ENCODE measurements at regions not wholly inside any gene's neighbourhood (a gene's known extent, or its start where the extent isn't known, plus 50 kb on each side); places are given as distances from the start of the nearest gene placed in this dataset.

DNA sequence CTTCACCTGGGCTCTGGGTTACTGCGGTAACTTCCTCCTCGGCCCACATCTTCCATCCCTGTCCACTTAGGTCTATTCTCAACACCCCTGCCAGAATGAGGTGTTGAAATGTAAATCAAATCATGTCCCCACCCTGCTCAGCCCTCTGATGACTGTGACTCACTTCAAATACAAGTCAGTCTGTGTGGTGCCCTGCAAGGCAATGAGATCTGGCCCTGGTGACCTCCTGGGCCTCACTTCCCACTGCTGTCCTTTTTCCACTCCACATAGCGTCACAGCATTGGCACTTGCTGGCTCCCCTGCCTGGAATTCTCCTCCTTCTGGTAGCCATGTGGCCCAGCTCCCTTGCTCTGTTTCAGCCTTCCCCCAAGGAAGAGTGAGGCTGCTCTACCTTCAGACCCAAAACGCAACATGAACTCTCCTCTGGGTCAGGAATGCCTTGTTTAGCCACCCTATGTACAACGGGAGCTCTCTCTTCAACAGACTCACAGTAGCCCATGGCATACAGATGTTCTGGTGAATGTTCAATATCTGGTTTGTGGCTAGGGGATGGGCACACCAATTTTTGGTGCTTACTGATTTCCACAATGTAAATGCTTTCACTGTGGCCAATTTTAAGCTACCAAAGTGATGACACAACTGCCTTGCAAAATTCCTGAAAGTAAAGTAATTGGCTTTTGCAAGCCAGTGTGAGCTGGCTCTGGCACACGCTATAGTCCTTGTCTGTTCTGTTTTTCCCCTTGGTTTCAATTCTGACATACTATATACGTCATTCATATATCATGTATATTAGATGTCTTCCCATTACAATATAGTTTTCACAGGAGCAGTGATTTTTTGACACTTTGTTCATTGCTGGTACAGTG lies 550.3 kb upstream of the HS6ST1 start:
- Mint-ChIP-seq H3K9me3 (peaks cover 0 to 2% (median 0%) of the 10 kb centered on the region in 7 donors), H3K27ac (no peak overlapping the region), H3K36me3 (no peaks in the 10 kb centered on the region), H3K4me1 (no peaks in the 10 kb centered on the region), H3K27me3 (peaks cover 4% of the 10 kb centered on the region), H3K4me3 (no peak overlapping the region)
- ATAC-seq (ENCODE audit: low read depth in 2 of 2) (no peak), DNase-seq (no peak)
- Histone ChIP-seq H3K4me3 (ENCODE audit: low read depth, low read length) (no peak overlapping the region), H3K36me3 (ENCODE audit: control insufficient read depth, insufficient read depth, low read length) (no peaks in the 10 kb centered on the region), H3K27me3 (ENCODE audit: control insufficient read depth, insufficient read depth, low read length) (no peaks in the 10 kb centered on the region), H3K27ac (ENCODE audit: insufficient read depth, low read length, poor library complexity, severe bottlenecking) (no peak overlapping the region), H3K4me1 (ENCODE audit: control insufficient read depth, insufficient read depth, low read length, poor library complexity, severe bottlenecking) (no peaks in the 10 kb centered on the region), H3K9me3 (ENCODE audit: control insufficient read depth in 2 of 2, low read length in 2 of 2) (no peaks in the 10 kb centered on the region)

DNA sequence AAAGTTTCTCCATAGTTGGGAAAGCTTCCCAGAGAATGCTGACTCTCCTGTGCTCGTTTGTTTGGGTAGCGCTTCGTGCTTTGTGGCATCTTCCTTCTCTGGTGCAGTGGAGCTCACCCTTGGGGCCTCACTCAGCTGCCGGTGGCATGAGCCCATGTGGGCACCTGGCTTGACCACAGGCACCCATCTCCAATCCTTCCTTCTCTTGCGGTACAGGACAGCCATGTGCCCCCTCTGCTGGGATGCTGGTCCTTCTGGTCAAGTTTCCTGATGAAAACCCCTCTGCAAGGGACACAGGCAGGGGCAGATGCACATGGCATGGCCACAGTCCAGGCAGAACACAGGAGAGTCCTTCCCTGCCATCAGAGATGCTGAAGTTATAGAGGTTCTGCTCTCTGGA lies 555.9 kb upstream of the HS6ST1 start:
- no peak overlapping the region for H3K4me3 ChIP-seq (ENCODE audit: low read depth, low read length)
- no peaks in the 10 kb centered on the region for H3K9me3 ChIP-seq (ENCODE audit: control insufficient read depth in 2 of 2, low read length in 2 of 2)
- no peaks in the 10 kb centered on the region for H3K36me3 ChIP-seq (ENCODE audit: control insufficient read depth, insufficient read depth, low read length)
- Mint-ChIP-seq H3K27me3 (peaks cover 9% of the 10 kb centered on the region), H3K9me3 (peaks cover 0 to 5% (median 0%) of the 10 kb centered on the region in 7 donors), H3K4me3 (no peak overlapping the region), H3K27ac (no peak overlapping the region), H3K36me3 (no peaks in the 10 kb centered on the region), H3K4me1 (no peaks in the 10 kb centered on the region)
- H3K27ac ChIP-seq (ENCODE audit: insufficient read depth, low read length, poor library complexity, severe bottlenecking): no peak overlapping the region
- ATAC-seq (ENCODE audit: low read depth in 2 of 2): no peak
- H3K4me1 ChIP-seq (ENCODE audit: control insufficient read depth, insufficient read depth, low read length, poor library complexity, severe bottlenecking): no peaks in the 10 kb centered on the region
- no peak for DNase-seq
- no peaks in the 10 kb centered on the region for H3K27me3 ChIP-seq (ENCODE audit: control insufficient read depth, insufficient read depth, low read length)

DNA sequence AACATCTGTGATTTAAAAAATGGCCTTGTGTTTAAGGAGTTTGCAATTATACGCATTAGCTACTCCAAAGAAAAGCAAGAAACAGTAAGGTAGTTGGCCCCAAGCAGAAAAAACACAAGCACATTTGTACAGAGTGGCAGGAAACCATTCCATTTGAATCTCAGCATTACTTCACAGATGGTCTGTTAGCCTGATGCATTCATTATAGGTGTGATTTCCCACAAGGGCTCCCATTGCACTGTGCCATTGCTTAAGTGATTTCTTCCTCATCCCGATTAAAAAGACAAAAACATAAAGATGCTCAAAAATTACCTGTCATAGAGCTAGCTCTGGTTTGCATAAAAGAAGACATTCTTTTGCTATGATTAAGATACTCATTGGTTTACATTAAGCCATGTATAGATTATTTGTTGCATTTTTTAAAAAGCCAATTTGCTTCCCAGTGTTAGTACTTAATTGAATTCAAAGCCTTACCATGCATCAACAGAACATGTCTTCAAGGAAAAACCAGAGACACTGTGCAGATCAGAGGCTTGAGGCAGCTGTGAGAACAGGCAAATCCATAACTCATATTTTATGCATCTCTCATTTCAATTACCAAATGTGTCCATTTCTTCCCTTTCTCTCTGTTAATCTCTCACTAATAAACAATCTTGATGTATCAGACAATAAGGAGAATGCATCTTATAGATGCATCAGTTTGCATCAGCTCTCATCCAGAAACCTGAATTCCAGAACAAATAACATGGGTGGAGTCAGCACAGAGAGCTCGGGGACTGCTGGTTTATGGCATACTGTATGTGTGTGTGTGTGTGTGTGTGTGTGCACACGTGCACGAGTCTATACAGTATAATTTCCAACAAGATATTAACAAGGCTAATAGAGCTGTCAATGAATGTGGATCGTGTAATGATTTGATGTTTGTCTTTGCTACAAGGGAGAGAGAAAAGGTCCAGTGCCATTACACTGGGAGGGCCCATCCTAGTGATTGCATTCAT lies 558.6 kb upstream of the HS6ST1 start:
- no peaks in the 10 kb centered on the region for H3K4me1 Mint-ChIP-seq
- ATAC-seq (ENCODE audit: low read depth in 2 of 2): no peak

DNA sequence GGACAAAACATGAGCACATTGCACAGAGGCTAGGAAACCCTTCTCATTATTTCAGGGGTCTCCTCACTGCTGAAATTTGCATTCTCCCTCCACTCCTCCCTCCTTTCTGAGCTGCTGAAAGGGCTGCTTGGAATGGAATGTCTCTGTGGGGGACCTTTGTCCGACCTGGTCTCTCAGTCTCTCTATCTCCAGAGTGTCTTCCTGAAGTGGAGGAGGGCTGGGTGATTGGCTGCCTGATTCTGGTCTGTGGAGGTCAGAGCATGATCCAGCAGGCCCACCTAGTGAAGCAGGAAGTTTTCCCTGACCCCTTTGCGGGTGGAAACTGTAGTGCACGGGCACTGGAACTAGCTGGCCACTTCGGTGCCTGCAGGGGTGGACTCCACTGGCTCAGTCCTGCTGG lies 560.5 kb upstream of the HS6ST1 start:
- H3K27ac ChIP-seq (ENCODE audit: insufficient read depth, low read length, poor library complexity, severe bottlenecking): no peak overlapping the region
- Mint-ChIP-seq H3K36me3 (no peaks in the 10 kb centered on the region), H3K27me3 (peaks cover 5% of the 10 kb centered on the region), H3K4me1 (no peaks in the 10 kb centered on the region), H3K9me3 (peaks cover 0 to 10% (median 0%) of the 10 kb centered on the region in 7 donors), H3K4me3 (no peak overlapping the region), H3K27ac (no peak overlapping the region)
- H3K9me3 ChIP-seq (ENCODE audit: control insufficient read depth in 2 of 2, low read length in 2 of 2): no peaks in the 10 kb centered on the region
- H3K27me3 ChIP-seq (ENCODE audit: control insufficient read depth, insufficient read depth, low read length): no peaks in the 10 kb centered on the region
- DNase-seq (no peak), ATAC-seq (ENCODE audit: low read depth in 2 of 2) (no peak)
- no peaks in the 10 kb centered on the region for H3K36me3 ChIP-seq (ENCODE audit: control insufficient read depth, insufficient read depth, low read length)
- H3K4me3 ChIP-seq (ENCODE audit: low read depth, low read length): no peak overlapping the region
- no peaks in the 10 kb centered on the region for H3K4me1 ChIP-seq (ENCODE audit: control insufficient read depth, insufficient read depth, low read length, poor library complexity, severe bottlenecking)

More for the DNA sequence above, 558.6 kb upstream of the HS6ST1 start:
- no peaks in the 10 kb centered on the region for H3K36me3 Mint-ChIP-seq
- Histone ChIP-seq H3K27ac (ENCODE audit: insufficient read depth, low read length, poor library complexity, severe bottlenecking) (no peak overlapping the region), H3K4me1 (ENCODE audit: control insufficient read depth, insufficient read depth, low read length, poor library complexity, severe bottlenecking) (no peaks in the 10 kb centered on the region), H3K9me3 (ENCODE audit: control insufficient read depth in 2 of 2, low read length in 2 of 2) (no peaks in the 10 kb centered on the region), H3K27me3 (ENCODE audit: control insufficient read depth, insufficient read depth, low read length) (no peaks in the 10 kb centered on the region), H3K4me3 (ENCODE audit: low read depth, low read length) (no peak overlapping the region), H3K36me3 (ENCODE audit: control insufficient read depth, insufficient read depth, low read length) (no peaks in the 10 kb centered on the region)
- no peak overlapping the region for H3K4me3 Mint-ChIP-seq
- H3K27me3 Mint-ChIP-seq: peaks cover 9% of the 10 kb centered on the region
- DNase-seq: no peak
- H3K27ac Mint-ChIP-seq: no peak overlapping the region
- peaks cover 0 to 10% (median 0%) of the 10 kb centered on the region in 7 donors for H3K9me3 Mint-ChIP-seq

DNA sequence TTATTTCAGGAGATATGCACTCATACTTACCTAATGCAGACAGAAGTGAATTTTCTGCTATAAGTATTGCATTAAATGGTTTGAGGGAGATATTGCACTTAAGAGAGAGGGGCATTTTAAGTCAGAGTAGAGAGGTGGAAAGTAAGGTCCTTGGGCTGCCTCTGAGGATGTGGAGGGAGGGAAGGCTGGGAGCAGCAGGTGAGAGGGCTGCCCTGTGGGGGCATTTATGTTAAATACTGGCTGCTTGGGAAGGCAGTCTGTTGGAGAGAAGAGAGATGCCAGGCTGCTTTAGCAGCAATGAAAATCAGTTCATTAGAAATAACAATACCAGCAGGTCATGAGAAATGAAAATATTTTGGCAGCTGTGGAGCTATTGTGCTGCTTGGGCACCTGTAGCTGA lies 576.2 kb upstream of the HS6ST1 start:
- ATAC-seq (ENCODE audit: low read depth in 2 of 2): no peak
- H3K36me3 Mint-ChIP-seq: no peaks in the 10 kb centered on the region
- Histone ChIP-seq H3K4me1 (ENCODE audit: control insufficient read depth, insufficient read depth, low read length, poor library complexity, severe bottlenecking) (no peaks in the 10 kb centered on the region), H3K4me3 (ENCODE audit: low read depth, low read length) (no peak overlapping the region), H3K27me3 (ENCODE audit: control insufficient read depth, insufficient read depth, low read length) (no peaks in the 10 kb centered on the region), H3K27ac (ENCODE audit: insufficient read depth, low read length, poor library complexity, severe bottlenecking) (no peak overlapping the region), H3K9me3 (ENCODE audit: control insufficient read depth in 2 of 2, low read length in 2 of 2) (no peaks in the 10 kb centered on the region), H3K36me3 (ENCODE audit: control insufficient read depth, insufficient read depth, low read length) (no peaks in the 10 kb centered on the region)
- H3K27ac Mint-ChIP-seq: no peak overlapping the region
- H3K9me3 Mint-ChIP-seq: peaks cover 0 to 3% (median 0%) of the 10 kb centered on the region in 7 donors
- H3K4me1 Mint-ChIP-seq: no peaks in the 10 kb centered on the region
- DNase-seq: no peak
- H3K4me3 Mint-ChIP-seq: no peak overlapping the region
- no peaks in the 10 kb centered on the region for H3K27me3 Mint-ChIP-seq

DNA sequence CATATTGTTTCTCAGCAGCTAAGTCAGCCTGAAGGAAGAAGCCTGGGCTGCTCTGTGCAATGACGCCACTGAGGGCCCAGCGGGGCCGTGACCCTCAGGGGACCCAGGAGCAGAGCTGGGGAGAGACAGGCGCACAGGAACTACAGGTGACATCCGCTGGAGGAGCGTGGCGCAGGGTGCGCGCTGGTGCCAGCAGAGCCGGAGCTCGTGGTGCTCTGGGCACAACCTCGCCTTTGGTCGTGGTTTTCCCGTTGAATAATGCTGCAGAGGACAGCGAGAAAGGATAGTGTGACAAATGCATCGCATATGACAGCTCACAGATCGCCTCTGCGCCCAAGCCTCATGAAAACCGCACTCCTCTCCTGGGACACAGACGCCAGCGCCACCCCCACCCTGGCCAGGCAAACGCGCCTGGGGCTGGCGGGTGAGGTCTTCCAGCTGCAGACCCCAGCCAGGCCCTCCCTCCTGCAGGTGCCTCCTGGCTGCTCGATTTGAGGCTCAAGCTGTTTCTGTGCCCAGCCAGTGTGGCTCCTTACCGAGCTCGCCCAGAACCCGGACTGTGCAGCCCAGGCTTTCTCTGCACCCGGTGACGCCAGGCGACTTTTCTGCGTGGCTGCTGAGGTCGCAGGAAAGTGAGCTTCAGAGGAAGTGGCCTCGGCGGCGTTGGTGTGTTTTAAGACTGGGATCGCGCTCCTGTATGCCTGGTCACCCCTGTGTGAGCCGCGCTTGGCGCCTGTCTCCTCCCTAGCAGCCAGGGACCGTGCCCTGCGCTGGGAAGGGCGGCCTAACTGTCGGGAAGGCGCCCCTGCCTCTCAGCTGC lies 583.1 kb upstream of the HS6ST1 start:
- no peak for ATAC-seq (ENCODE audit: low read depth in 2 of 2)
- H3K4me3 Mint-ChIP-seq: no peak overlapping the region

DNA sequence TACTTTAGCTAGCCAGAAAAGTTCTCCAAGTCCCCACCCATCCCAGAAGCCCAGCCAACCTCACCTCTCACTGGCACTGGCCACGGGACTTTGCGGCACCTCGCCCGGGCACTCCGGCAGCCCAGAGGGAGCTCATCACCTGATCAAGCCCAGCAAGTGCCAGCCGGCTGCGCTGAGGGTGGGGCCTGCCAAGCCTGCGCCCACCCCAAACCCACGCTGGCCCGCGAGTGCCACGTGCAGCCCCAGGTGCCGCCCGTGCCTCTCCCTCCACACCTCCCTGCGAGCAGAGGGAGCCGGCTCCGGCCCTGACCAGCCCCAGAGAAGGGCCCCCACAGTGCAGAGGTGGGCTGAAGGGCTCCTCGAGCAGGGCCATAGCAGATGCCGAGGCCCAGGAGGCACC lies 585.0 kb upstream of the HS6ST1 start:
- no peaks in the 10 kb centered on the region for H3K4me1 Mint-ChIP-seq
- H3K36me3 Mint-ChIP-seq: no peaks in the 10 kb centered on the region

More for the DNA sequence above, 583.1 kb upstream of the HS6ST1 start:
- Mint-ChIP-seq H3K36me3 (no peaks in the 10 kb centered on the region), H3K27me3 (peaks cover 7% of the 10 kb centered on the region), H3K4me1 (no peaks in the 10 kb centered on the region), H3K9me3 (peaks cover 0 to 3% (median 0%) of the 10 kb centered on the region in 7 donors), H3K27ac (no peak overlapping the region)
- Histone ChIP-seq H3K36me3 (ENCODE audit: control insufficient read depth, insufficient read depth, low read length) (no peaks in the 10 kb centered on the region), H3K4me3 (ENCODE audit: low read depth, low read length) (no peak overlapping the region), H3K9me3 (ENCODE audit: control insufficient read depth in 2 of 2, low read length in 2 of 2) (no peaks in the 10 kb centered on the region), H3K27ac (ENCODE audit: insufficient read depth, low read length, poor library complexity, severe bottlenecking) (no peak overlapping the region), H3K27me3 (ENCODE audit: control insufficient read depth, insufficient read depth, low read length) (no peaks in the 10 kb centered on the region), H3K4me1 (ENCODE audit: control insufficient read depth, insufficient read depth, low read length, poor library complexity, severe bottlenecking) (no peaks in the 10 kb centered on the region)
- no peak for DNase-seq

More for the DNA sequence above, 585.0 kb upstream of the HS6ST1 start:
- Mint-ChIP-seq H3K27ac (no peak overlapping the region), H3K4me3 (no peak overlapping the region), H3K9me3 (peaks cover 0 to 3% (median 0%) of the 10 kb centered on the region in 7 donors), H3K27me3 (peaks cover 7% of the 10 kb centered on the region)
- no peak for ATAC-seq (ENCODE audit: low read depth in 2 of 2)
- Histone ChIP-seq H3K4me3 (ENCODE audit: low read depth, low read length) (no peak overlapping the region), H3K36me3 (ENCODE audit: control insufficient read depth, insufficient read depth, low read length) (no peaks in the 10 kb centered on the region), H3K9me3 (ENCODE audit: control insufficient read depth in 2 of 2, low read length in 2 of 2) (no peaks in the 10 kb centered on the region), H3K4me1 (ENCODE audit: control insufficient read depth, insufficient read depth, low read length, poor library complexity, severe bottlenecking) (no peaks in the 10 kb centered on the region), H3K27me3 (ENCODE audit: control insufficient read depth, insufficient read depth, low read length) (no peaks in the 10 kb centered on the region), H3K27ac (ENCODE audit: insufficient read depth, low read length, poor library complexity, severe bottlenecking) (no peak overlapping the region)
- DNase-seq: no peak

All from CD4-positive, CD25-positive, alpha-beta regulatory T cell (primary cell).